Astrocyte of the cerebellum (primary cell): ENCODE measurements at regions not wholly inside any gene's neighbourhood (a gene's known extent, or its start where the extent isn't known, plus 50 kb on each side); places are given as distances from the start of the nearest gene placed in this dataset.

Experiments used
- DNase-seq: peaks from one replicate; pipeline ENCODE4 v3.0.0-alpha.2; 2011; ENCODE audit warnings: low read depth
- H3K4me3 ChIP-seq: 2 replicates; pipeline ENCODE4 v1.5.1; 2011; ENCODE audit warnings: mild to moderate bottlenecking, low read depth, low read length, moderate library complexity
- CTCF ChIP-seq: IDR thresholded peaks from 2 replicates; pipeline ENCODE4 v1.5.1; 2012; ENCODE audit warnings: low read length, low read depth, moderate library complexity, mild to moderate bottlenecking; ENCODE audit errors: missing control alignments
- in situ Hi-C: cut with HindIII; loops from 2 replicates; pipeline ENCODE4 v1.10.0; 2017; ENCODE audit warnings: low sequenced_read_pairs

DNA sequence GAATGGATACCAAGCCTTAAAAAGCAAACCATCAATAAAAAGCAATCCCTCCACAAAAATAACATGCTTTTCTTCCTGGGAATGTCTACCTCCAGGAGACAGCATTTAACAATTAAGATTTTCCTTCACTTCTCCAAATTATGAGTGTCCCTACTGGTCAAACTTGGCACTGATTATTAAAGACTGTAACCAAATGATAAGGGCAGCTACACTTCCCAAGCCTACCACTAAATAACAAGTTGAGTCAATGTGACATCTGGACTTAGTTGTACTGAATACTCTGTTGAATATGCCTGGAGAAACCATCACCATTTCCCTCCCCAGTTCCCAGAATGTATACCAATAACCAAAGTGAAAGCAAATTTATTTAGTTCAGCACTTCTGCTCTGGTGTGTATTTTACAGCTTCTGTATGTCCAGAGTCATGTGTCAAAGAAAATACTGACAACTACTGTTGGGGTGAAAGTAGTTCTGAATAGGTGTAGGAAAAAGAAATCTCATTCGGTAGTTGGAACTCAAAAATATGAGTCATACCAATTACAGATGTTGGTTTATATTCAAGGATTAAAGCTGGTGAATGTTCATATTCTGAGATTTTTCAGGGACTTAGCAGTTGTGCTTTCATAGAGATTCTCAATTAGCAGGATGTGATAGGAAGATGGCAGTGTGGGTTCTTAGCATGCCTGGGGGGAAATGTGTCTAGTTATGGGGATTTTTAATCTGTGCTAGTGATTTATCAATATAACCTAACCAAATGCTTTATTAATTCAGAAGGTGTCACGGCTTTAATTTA lies 1291.6 kb upstream of the GYPC start:
- H3K4me3 ChIP-seq: no peak overlapping the region
- in situ Hi-C loops: no loop called here
- no peak for DNase-seq
- no peak for TF ChIP-seq CTCF

GRCh38 chr2:125364984-125365265 lies 1291.0 kb upstream of the GYPC start:
- TF ChIP-seq CTCF: no peak
- H3K4me3 ChIP-seq: no peak overlapping the region
- in situ Hi-C loops: no loop called here
- DNase-seq: no peak

GRCh38 chr2:125371867-125372266 lies 1284.1 kb upstream of the GYPC start:
- in situ Hi-C loops: no loop called here
- no peak for DNase-seq
- no peak for TF ChIP-seq CTCF
- no peak overlapping the region for H3K4me3 ChIP-seq

DNA sequence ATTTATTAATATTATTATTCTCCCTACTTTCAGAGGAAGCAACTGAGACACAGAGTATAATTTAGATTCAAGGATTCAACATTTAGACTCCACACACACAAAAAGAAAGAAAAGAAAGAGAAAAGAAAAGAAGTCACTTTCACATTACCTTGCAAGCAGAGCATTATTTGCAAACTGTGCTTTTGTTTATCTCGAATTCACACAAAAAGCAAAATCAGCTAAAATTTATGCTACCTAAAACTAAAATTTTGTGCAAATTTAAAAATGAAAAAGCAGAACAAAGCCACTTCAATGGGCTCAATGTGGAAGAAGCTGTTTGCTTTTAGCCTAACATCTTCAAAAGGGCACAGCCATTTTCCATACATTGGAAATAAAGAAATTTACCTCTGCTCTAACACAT lies 1282.7 kb upstream of the GYPC start:
- no peak overlapping the region for H3K4me3 ChIP-seq
- no peak for TF ChIP-seq CTCF
- DNase-seq: no peak
- in situ Hi-C loops: no loop called here

GRCh38 chr2:125386074-125386473 lies 1269.9 kb upstream of the GYPC start:
- TF ChIP-seq CTCF: no peak
- in situ Hi-C loops: no loop called here
- H3K4me3 ChIP-seq: no peak overlapping the region
- DNase-seq: no peak

- in situ Hi-C loops: no loop called here
Measured at GRCh38 chr2:125397535-125398251, 1258.3 kb upstream of the GYPC start.

More at GRCh38 chr2:125397535-125398251, 1258.3 kb upstream of the GYPC start:
- TF ChIP-seq CTCF: no peak
- no peak for DNase-seq
- H3K4me3 ChIP-seq: no peak overlapping the region
